ENCODE measurements at regions not wholly inside any gene's neighbourhood (a gene's known extent, or its start where the extent isn't known, plus 50 kb on each side); places are given as distances from the start of the nearest gene placed in this dataset.
"Not testable (repeated sequence)": the region's sequence is repeated elsewhere in the genome, so short reads cannot be mapped to it uniquely, and the experiment has no call there.

DNA sequence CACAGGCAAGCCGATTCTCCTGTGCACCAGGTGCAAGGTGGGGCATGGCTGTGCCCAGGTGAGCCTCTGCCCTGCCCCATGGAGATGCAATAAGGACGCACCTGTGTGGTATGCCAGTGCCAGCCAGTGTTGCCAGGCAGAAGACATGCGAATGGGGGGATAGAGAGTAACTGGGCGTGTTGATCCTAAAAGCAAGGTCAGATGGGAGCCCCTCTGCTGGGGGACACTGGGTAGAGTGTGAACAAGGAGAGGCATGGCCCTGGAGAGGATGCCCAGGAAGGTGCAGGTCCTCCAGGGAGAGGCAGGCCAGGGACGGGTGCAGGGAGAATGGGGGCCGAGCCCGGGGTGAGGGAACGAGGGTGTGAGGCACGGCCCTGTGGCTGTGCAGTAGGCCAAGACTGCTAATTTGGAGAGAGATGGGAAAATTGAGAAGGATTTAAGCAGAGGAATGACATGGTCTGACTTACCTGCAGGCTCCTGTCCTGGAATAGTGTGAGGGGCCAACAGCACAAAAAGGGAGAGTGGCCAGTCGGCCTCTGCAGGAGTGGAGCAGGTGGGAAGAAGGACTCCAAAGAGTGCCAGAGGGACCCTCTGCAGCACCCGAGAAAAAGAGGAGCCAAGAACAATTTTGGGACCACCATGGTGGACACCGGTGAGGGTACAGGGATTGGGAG, 690.4 kb upstream of the HS6ST1 start:
- no peak for DNase-seq (ENCODE audit: low spot score)

DNA sequence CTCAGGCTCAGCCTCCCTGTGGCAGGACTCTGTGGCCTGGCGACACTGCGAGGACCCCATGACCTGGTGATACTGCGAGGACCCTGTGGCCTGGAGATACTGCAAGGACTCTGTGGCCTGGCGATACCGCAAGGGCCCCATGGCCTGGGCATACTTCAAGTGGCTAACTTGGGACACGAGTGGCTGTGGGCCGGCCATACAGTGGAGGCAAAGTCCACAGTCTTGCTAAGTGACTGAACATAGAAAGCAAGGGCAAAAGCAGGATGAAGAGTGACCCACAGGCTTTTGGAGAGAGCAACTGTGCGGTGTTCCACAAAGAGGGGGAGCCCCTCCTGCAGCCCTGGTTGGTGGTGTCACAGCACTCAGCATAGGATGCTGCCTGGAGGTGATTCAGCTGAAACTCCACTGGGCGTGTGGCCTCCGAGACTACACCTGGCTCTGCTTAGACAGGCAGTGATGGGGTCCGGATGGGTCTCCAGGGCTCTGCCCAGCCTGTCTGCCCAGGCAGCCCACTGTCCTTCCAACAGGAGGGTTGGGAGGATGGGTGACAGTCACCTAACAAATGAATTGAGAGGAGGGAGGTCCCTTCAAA, 691.0 kb upstream of the HS6ST1 start:
- DNase-seq (ENCODE audit: low spot score): no peak

DNA sequence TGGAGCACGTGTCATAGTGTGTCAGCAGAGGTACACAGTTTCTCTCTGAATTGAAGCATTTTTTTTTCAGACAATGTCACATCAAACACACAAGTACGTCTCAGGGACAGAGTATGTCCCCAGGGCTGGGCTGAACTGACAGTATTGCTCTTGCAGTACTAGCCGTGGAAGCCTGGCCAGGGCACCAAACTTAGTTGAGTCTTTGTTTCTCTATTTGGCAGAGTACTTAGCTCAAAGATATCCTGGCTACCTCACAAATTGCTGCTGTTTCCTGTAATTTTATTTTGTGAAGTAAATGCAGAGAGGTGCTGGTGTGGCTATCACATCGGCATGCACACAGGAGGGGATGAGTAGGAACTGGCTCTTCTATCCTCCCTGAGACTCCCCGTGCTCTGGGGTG, 691.6 kb upstream of the HS6ST1 start:
- DNase-seq (ENCODE audit: low spot score): no peak

DNA sequence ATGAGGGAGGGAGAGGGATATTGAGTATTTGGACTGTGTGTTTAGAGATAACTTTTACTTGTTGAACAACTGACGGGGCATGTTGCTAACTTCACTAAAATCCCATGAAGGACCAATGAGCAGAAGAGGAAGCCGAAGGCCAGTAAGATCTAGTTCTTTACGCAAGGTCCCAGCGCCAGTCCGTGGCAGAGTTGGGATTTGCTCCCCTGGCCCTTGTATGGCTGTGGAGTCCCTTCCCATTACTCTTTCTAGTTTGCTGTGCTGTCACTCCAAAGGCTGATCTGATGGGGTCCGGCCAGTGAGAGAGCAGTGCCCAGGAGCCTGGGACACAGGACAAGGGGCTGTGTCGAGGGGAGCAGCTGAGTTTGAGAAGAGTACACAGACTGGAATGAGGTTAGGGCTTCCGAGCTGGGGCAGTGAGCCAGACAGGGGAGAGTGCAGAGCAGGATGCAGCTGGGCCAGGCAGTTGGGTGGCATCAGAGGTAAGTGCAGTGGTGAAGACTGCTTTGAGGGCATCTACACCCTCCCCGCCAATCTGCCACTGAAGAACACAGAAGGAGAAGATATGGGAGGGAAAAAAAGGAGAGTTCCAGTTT, 692.9 kb upstream of the HS6ST1 start:
- no peak for DNase-seq (ENCODE audit: low spot score)

DNA sequence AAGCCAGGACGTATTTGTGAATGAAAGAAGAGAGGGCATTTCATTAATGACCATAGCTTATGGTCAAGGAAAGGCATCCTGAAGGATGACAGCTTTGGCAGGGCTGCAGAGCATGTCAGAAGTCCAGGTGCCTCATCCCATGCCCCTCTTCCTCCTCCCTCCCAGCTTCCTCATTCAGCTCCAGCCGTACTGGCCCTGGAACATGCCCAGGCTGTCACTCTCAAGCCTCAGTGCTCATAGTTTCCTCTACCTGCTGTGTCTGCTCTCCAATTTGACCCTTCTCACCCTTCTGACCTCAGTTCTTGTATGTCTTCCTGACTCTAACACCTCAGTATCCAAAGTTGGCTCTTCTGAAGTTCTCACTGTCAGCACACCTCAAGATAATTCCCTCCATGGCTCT, 695.8 kb upstream of the HS6ST1 start:
- no peak for DNase-seq (ENCODE audit: low spot score)

DNA sequence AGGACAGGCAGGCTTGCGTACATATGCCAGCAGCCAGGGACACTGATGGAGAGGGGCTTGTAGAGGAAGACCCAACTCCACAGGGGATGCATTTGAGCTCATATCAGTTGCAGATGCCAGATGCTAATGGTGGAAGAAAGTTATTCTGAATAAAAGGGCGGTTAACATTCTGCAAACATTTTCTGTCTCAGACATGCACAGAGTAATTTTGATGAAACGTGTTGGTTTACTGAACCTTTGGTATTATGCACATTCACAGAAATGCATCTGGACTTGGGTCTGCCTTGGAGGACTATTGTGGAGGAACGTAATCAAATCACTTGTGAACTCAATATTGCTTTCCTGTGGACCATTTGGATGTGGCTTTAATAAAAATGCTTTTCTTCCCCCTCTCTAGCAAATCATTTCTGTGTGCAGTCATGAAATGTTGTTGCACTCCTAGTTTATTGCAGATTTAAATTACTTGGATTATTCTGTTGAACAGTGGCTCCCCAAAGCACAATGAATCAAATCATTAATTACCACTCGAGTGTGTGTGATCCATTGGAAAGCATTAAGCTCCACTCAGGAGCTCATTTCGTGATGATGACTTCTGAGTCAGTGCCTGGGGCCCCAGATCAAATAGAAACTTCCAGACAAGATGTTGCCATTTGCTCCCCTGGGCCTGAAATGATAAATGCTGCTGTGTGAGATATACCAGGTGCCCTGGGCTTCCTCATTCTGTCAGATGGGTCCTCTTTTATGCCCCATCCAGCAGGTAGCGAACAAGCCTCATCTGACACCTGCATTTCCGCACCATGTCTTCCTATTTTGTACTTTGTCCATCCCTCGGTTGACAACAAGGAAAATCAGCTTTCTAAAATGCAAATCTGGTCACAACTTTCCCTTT, 697.0 kb upstream of the HS6ST1 start:
- no peak for DNase-seq (ENCODE audit: low spot score)

DNA sequence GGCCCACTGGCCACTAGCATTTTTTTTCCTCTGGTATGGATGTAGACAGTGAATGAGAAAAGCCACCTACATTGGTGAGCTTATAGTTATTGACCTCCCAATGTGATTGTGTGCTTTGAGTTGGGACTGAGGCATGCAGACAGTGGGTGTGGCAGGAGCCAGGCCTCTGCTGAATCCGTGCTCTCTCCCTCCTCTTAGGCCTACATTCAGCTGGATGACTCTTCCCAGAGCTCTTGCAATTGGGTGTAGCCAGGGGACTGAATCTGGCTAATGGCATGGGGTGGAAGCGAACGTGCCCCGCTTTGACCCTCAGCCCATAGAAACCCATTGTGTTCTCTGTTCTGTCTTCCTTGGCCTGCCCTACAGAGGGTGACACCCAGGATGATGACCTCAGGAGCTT, 698.3 kb upstream of the HS6ST1 start:
- no peak for DNase-seq (ENCODE audit: low spot score)

DNA sequence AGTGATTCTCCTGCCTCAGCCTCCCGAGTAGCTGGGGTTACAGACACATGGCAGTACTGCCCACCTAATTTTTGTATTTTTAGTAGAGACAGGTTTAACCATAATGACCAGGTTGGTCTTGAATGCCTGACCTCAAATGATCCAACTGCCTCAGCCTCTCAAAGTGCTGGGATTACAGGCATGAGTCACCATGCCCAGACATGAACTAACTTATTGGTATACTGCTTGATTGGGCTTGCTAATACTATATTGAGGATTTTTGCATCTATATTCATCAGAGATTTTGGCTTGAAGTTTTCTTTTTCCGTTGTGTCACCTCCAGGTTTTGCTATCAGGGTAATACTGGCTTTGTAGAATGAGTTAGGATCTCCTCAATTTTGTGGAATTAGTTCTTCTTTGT, 706.1 kb upstream of the HS6ST1 start:
- DNase-seq (ENCODE audit: low spot score): no peak

DNA sequence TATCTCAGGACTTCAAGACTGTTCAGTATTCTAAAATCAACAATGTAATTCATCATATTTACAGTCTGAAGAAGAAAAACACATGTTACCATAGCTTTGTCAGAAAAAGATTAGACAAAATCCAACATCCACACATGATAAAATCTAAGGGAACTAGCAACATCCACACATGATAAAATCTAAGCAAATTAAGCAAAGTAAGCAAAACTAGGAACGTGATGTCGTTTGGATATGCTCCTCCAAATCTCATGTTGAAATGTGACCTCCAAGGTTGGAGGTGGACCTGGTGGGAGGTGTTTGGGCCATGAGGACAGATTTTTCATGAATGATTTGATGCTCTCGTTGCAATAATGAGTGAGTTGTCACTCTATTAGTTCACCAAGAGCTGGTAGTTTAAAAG, 717.3 kb upstream of the HS6ST1 start:
- no peak for DNase-seq (ENCODE audit: low spot score)

DNA sequence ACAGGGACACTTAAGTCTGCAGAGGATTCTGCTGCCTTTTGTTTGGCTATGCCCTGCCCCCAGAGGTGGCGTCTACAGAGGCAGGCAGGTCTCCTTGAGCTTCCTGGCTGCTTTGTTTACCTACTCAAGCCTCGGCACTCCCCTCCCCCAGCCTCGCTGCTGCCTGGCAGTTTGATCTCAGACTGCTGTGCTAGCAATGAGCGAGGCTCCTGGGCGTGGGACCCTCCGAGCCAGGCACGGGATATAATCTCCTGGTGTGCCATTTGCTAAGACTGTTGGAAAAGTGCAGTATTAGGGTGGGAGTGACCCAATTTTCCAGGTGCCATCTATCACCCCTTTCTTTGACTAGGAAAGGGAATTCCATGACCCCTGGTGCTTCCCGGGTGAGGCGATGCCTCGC, 725.0 kb upstream of the HS6ST1 start:
- DNase-seq (ENCODE audit: low spot score): not testable (repeated sequence)

DNA sequence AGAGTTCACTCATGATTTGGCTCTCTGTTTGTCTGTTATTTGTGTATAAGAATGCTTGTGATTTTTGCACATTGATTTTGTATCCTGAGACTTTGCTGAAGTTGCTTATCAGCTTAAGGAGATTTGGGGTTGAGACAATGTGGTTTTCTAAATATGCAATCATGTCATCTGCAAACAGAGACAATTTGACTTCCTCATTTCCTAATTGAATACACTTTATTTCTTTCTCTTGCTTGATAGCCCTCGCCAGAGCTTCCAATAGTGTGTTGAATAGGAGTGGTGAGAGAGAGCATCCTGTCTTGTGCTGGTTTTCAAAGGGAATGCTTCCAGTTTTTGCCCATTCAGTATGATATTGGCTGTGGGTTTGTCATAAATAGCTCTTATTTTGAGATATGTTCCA, 727.8 kb upstream of the HS6ST1 start:
- DNase-seq (ENCODE audit: low spot score): not testable (repeated sequence)

DNA sequence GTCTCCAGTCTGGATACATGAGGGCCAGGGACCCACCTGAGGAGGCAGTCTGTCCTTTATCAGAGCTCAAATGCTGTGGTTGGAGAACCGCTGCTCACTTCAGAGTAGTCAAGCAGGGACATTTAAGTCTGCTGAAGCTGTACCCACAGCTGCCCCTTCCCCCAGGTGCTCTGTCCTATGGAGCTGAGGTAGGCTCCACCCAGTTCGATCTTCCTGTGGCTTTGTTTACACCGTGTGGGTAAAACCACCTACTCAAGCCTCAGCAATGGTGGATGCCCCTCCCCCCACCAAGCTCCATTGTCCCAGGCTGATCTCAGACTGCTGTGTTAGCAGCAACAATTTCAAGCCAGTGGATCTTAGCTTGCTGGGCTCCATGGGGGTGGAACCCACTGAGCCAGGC, 731.4 kb upstream of the HS6ST1 start:
- no peak for DNase-seq (ENCODE audit: low spot score)

DNA sequence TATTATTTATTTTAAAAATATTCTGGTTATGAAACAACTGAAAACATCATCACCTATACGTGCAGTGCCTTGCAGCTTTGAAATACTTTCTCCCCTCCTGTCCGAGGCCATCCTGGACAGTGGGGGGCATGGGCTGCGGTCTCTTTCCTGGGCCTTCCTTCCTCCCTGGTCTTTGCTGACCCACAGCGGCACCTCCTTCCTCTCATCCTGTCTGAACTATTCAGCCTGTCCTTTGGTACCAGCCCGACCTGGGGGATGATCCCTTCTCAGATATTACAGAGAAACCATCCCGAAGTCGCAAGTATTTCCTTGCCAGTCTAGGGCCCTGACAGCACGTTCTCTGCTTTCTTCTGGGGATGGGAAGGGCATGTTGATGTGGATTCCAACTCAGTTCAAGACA, 736.6 kb upstream of the HS6ST1 start:
- DNase-seq (ENCODE audit: low spot score): no peak

DNA sequence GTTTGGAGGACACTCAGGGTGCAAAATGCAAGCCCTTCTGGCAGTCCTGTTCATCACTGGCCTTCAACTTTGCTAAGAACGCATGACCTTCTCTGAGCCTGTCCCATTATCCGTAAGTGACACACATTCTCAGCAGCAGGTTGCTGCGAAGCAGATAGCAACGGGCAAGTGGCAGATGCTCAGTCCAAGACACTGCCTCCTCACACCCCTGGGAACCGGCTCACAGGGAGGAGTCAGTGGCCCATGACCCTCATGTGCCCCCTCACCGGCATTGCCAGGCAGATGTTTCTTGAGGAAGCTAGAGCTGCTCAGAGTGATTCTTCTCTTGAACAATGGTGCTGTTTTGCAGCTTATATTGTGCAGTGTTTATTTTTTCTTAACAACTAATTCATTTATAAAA, 737.2 kb upstream of the HS6ST1 start:
- no peak for DNase-seq (ENCODE audit: low spot score)

DNA sequence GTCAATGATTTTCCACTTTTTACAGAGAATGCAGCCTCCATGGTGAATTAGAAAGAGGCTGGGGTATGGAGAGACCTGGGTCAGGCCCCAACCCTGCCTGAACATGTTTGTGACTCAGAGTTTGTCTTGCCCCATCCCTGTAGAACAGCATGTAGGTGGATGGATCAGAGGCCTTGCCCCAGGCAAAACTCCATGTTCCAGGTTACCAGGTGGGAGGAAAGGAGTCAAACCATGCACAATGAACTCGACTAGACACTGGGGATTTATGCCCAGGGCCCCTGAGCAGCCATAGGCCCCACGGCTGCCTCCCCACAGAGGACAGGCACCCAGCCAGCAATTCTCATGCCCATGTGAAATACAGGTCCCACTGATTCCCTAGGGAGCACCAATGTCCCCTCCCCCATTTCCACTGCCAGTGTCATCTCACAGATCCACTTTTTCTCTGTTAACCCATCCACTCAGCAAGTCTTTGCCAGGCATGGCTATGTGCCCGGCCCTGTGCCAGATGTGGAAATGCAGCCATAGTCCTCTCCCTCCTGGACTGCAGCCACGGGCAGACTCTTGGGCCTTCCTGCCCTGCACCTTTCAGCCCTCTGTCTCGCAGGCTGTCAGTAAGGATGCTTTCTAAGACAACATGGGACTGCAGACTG, 737.8 kb upstream of the HS6ST1 start:
- DNase-seq (ENCODE audit: low spot score): no peak

DNA sequence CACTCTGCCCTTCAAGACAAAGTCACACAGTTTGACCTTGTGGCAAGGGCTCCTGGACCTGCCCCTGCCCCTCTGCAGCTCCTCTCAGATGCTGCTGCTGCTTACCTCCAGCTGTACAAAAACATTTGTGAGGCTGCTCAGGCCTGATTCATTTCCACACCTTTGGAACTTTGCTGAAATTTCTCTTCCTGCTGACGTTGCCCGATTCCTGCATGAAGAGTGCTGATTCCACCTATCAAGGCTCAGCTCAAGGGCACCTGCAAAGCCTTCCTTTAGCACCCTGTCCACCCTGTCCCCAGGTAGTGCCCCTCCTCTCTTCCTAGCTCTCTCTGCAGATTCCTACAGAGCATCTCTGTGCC, 738.3 kb upstream of the HS6ST1 start:
- DNase-seq (ENCODE audit: low spot score): no peak

DNA sequence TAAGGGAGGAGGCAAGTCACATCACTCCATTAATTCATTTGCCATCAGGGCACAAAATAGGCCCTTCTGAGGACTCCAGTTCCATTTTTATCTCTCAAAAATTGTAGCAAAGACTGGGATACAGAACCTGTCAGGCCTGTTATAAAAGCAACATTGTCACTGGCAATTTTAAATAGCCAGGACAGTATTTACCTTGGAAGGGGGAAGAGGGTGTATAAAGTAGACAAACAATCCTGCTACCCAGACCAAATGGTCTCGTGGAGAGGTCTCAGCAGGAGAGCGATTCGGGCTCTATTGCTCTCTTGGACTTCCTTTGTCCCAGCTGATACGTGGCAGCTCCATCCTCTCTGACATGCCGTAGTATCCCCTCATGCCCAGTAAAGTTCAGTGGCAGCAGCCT, 740.3 kb upstream of the HS6ST1 start:
- no peak for DNase-seq (ENCODE audit: low spot score)

DNA sequence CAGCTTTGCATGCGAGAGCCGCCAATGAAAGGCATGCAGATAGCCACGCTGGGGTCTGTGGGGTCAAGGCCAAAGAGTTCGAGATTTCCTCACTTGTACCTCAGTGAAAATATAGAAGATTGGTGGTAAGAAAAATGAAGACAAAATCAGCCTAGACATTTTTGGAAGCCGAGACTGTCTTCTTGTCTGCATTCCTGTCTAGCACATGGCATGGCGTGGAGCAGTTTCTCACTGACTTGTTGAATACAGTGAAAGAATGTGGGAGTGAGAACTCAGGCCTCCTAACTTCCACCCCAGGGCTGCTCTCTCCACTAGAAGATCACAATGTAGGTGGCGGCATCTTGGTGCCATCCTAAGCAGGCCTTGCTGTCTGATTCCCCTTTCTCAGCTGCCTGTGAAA, 740.8 kb upstream of the HS6ST1 start:
- no peak for DNase-seq (ENCODE audit: low spot score)

DNA sequence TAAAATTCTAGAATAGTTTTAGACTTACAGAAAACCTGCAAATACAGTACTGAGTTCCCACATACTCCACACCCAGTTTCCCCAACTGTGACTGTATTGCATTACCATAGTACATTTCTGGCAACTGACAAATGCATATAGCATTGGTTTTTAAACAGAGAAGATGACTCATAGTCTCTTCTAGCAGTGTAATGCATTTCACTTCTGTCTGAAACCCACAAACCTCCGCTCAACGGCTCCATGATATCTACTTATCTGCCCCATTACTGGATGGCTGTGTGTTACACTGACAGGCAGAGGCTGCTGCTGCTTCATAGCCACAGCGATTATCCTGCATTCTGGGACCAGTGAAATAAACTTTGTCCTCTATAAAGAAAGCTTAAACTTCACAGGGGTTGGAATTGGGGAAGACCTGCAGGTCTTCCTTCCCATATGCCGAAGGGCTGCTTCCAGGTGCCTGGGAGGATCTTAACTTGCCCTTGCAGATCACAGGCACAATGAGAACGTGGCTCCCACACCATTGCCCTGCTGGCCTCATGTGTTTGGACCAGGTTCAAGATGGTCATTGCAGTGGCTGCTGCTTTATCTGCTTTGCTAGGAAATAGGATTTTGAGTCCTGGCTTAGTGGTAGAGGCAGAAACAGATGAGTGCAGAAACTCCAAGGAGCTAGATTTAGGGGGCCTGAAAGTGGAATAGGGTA, 742.6 kb upstream of the HS6ST1 start:
- no peak for DNase-seq (ENCODE audit: low spot score)

DNA sequence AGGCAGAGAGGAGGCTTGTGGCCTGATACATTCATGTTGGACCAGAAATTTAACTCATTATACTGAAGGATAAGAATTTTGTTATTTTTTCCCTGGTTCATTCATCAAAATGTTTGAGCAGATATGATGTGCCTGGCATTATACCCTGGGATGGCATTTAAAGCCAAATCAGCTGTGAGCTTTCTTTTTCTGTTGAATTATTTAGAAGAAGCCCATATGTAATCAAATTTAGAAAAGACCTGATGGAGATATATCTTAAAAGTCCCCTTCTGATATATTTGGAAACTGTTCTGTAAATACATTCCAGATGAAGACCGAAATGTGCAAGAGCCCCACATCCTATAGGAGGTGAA, 743.1 kb upstream of the HS6ST1 start:
- no peak for DNase-seq (ENCODE audit: low spot score)

DNA sequence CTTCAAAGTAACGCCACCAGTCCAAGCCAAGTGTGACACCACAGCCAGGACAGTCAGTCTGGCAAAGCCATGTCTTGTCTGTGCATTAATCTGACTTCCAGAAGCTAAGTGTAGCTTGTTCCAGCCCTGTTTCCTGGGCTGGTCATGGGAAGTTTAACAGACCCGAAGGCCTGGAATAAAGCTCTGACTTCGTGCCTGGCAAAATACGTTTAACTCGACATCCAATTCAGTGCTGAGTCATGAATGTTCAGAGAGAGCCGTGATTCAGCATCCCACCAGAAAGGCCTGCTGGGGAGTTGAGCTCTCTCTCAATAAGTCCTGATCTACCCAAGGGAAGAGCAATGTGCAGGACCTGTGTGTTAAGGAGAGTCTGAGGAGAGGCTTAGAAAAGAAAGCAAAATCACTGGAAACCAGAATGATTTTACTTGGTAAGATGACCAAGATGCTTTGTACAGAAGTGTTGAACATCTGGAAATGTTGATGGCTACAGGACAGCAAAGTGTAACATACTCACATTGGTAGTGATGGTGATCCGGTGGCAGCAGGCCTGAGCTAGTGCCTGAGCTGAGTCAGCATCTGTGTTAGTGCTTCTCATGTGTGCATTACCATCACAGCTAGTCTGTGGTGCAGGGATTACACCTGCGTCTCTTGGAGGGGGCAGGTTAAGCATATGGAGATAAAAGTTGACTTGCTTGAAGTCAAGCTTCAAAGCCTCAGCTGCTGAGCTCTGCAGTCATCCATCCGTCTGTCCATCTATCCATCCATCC, 743.7 kb upstream of the HS6ST1 start:
- DNase-seq (ENCODE audit: low spot score): no peak
